ENCODE measurements at regions not wholly inside any gene's neighbourhood (a gene's known extent, or its start where the extent isn't known, plus 50 kb on each side); places are given as distances from the start of the nearest gene placed in this dataset.

DNA sequence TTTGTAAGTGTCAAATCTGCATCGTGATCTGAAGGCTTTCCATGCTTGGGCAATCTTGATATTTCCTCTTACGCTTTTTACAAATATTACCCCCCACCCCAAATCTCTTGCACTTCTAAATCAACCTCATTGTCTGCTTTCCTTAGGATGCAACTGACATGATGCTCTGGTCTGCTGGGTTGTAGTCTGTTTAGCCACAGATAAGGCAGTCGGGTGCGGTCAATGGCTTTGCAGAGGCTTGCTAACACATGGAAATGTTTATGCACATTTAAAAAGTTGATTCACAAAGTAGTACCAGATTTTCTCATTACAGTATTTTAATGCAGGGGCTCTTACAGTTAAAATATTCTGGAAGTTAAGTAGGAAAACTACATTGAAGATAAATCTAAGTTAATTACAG, 172.5 kb downstream of the BAMBI start:
- H3K9me3 ChIP-seq, result no peaks in the 10 kb centered on the region
- H3K4me3 ChIP-seq (ENCODE audit: low read depth, low read length), result no peak overlapping the region
- DNase-seq, result no peak
- TF ChIP-seq, protein P1, sequence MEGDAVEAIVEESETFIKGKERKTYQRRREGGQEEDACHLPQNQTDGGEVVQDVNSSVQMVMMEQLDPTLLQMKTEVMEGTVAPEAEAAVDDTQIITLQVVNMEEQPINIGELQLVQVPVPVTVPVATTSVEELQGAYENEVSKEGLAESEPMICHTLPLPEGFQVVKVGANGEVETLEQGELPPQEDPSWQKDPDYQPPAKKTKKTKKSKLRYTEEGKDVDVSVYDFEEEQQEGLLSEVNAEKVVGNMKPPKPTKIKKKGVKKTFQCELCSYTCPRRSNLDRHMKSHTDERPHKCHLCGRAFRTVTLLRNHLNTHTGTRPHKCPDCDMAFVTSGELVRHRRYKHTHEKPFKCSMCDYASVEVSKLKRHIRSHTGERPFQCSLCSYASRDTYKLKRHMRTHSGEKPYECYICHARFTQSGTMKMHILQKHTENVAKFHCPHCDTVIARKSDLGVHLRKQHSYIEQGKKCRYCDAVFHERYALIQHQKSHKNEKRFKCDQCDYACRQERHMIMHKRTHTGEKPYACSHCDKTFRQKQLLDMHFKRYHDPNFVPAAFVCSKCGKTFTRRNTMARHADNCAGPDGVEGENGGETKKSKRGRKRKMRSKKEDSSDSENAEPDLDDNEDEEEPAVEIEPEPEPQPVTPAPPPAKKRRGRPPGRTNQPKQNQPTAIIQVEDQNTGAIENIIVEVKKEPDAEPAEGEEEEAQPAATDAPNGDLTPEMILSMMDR (IDR thresholded peaks at IDR 0.05; ENCODE audit: low read depth, low read length), result no peak
- no peaks in the 10 kb centered on the region for H3K27me3 ChIP-seq
- no peaks in the 10 kb centered on the region for H3K36me3 ChIP-seq
- no peaks in the 10 kb centered on the region for H3K4me1 ChIP-seq

- Histone ChIP-seq H3K4me3 (ENCODE audit: low read depth, low read length) (no peak overlapping the region), H3K27me3 (no peaks in the 10 kb centered on the region), H3K36me3 (no peaks in the 10 kb centered on the region), H3K9me3 (no peaks in the 10 kb centered on the region), H3K4me1 (no peaks in the 10 kb centered on the region)
- TF ChIP-seq, protein P1 (IDR thresholded peaks at IDR 0.05; ENCODE audit: low read depth, low read length), result no peak
- no peak for DNase-seq
Observed at GRCh38 chr10:28850784-28851183, 173.5 kb downstream of the BAMBI start.

DNA sequence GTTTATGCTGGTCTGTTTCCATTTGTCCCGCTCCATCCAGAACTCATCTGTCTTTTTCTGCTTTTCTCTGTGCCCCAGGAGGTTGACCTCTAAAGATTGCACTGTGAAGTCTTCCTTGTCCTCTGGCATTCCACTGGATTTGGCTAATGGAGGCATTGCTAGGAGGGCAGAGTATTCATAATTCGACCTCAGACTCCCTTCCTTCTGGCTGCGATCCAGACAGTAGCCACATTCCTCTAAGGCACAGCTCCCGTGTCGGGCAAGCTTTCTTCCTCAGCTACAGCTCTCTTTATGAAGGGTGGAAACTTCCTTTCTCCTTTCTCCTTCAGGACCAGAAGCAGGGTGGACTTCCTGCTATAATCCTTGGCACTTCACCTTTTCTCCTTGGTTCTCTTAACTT, 175.9 kb downstream of the BAMBI start:
- Histone ChIP-seq H3K36me3 (no peaks in the 10 kb centered on the region), H3K9me3 (no peaks in the 10 kb centered on the region), H3K4me3 (ENCODE audit: low read depth, low read length) (no peak overlapping the region), H3K27me3 (no peaks in the 10 kb centered on the region), H3K4me1 (no peaks in the 10 kb centered on the region)
- TF ChIP-seq, protein P1 (IDR thresholded peaks at IDR 0.05; ENCODE audit: low read depth, low read length), result no peak
- no peak for DNase-seq

- no peak for DNase-seq
- H3K4me3 ChIP-seq (ENCODE audit: low read depth, low read length), result no peak overlapping the region
- no peaks in the 10 kb centered on the region for H3K4me1 ChIP-seq
- TF ChIP-seq, protein P1 (IDR thresholded peaks at IDR 0.05; ENCODE audit: low read depth, low read length), result no peak
- no peaks in the 10 kb centered on the region for H3K9me3 ChIP-seq
- H3K36me3 ChIP-seq, result no peaks in the 10 kb centered on the region
- H3K27me3 ChIP-seq, result no peaks in the 10 kb centered on the region
Observed at GRCh38 chr10:28857164-28857563, 179.8 kb downstream of the BAMBI start.

DNA sequence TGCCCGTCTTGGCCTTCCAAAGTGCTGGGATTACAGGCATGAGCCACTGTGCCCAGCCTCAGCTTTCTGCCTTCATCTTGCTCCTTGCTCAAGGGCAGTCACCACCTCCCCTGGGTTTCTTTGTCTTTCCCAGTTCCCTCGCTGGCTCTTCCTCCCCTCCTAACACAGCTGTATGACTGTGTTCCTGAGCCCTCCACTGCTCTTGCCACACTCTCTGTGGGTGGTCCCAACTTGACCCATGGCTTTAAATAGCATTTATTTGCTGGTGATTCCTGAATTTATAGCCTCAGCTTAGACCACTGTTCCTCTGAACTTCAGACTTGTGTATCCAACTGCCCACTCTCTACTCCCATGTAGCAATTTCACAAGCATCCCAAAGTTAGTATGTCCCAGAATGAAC, 181.3 kb downstream of the BAMBI start:
- Histone ChIP-seq H3K4me3 (ENCODE audit: low read depth, low read length) (no peak overlapping the region), H3K9me3 (no peaks in the 10 kb centered on the region), H3K36me3 (no peaks in the 10 kb centered on the region), H3K4me1 (no peaks in the 10 kb centered on the region), H3K27me3 (no peaks in the 10 kb centered on the region)
- TF ChIP-seq, protein P1 (IDR thresholded peaks at IDR 0.05; ENCODE audit: low read depth, low read length), result no peak
- no peak for DNase-seq

DNA sequence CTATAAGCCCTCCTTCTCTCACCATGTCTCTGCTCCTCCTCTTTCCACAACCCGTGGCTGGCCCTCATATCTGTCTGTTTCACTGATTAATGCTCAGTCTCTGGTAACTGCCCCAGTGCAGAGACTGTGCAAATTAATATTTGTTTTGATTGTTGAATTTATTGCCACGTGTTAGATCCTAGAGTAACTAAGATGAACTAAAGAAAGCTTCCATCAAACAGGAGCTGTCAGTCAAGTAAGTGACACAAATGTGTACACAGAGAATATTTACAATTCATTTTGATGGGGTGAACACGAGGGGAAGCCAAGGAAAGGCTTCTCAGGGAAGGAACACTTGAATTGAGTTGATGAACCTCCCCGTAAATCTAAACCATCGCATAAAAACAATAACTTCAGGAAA, 182.5 kb downstream of the BAMBI start:
- TF ChIP-seq, protein P1 (IDR thresholded peaks at IDR 0.05; ENCODE audit: low read depth, low read length), result no peak
- H3K4me1 ChIP-seq, result no peaks in the 10 kb centered on the region
- no peaks in the 10 kb centered on the region for H3K36me3 ChIP-seq
- DNase-seq, result no peak
- H3K27me3 ChIP-seq, result no peaks in the 10 kb centered on the region
- H3K9me3 ChIP-seq, result no peaks in the 10 kb centered on the region
- no peak overlapping the region for H3K4me3 ChIP-seq (ENCODE audit: low read depth, low read length)

All from BE2C (cell line).